ENCODE measurements at regions not wholly inside any gene's neighbourhood (a gene's known extent, or its start where the extent isn't known, plus 50 kb on each side); places are given as distances from the start of the nearest gene placed in this dataset.

- TF ChIP-seq CUX1 (CRISPR knock-in tag; IDR thresholded peaks at IDR 0.05) (no peak), BRD9 (IDR thresholded peaks at IDR 0.05; ENCODE audit: low read depth, partially characterized antibody) (no peak), KDM4B (IDR thresholded peaks at IDR 0.05; ENCODE audit: borderline replicate concordance in 2 of 2, low read depth in 1 of 2) (no peak), PHB (CRISPR knock-in tag; IDR thresholded peaks at IDR 0.05) (no peak), GTF2E2 (tag; IDR thresholded peaks at IDR 0.05) (no peak), FOXA1 (IDR thresholded peaks at IDR 0.05; ENCODE audit: borderline replicate concordance) (no peak), E4F1 (CRISPR knock-in tag; IDR thresholded peaks at IDR 0.05; ENCODE audit: borderline replicate concordance) (no peak), FOXK2 (conservative IDR thresholded peaks at IDR 0.05 in 1 of 2, IDR thresholded peaks at IDR 0.05 in 1 of 2; ENCODE audit: low read depth in 2 of 2) (no peak)
Observed at GRCh38 chr21:19621837-19622496, 1218.4 kb upstream of the TMPRSS15 start (continued).

All from K562 (cell line).